Stimulated activated CD8-positive, alpha-beta memory T cell treated with anti-CD3 and anti-CD28 coated beads, Interleukin-7, amount 100 ng/mL, for 48 hours (primary cell): ENCODE measurements at regions not wholly inside any gene's neighbourhood (a gene's known extent, or its start where the extent isn't known, plus 50 kb on each side); places are given as distances from the start of the nearest gene placed in this dataset.
"Not testable (repeated sequence)": the region's sequence is repeated elsewhere in the genome, so short reads cannot be mapped to it uniquely, and the experiment has no call there.

Source experiments
- DNase-seq, 2 donors: peaks; one replicate each; pipeline ENCODE4 v3.0.0-alpha.2; 2020; ENCODE audit warnings: low read depth in 1 of 2; ENCODE audit errors: extremely low read depth in 1 of 2

DNA sequence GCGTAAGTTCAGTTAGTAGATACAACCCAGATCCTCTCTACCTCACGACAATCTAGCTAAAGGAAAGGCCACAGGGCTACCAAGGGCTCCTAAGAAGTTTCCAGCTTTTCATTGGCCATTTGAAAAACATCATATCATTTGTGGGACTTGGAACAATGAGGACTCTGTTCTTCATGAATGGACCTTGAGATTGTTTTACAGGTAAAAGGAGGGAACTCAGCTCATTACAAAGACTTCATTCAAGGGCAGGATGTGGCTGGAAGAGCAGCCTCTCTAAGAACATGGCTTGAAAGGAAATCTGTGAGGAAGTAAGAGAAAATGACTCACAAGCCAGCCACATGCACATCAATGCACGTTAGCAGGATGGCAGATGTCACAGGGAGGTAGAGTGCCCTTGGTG, 105.9 kb upstream of the SLC7A11 start:
- DNase-seq = no peak

- DNase-seq = no peak
Measured at GRCh38 chr4:138347561-138347960, 105.4 kb upstream of the SLC7A11 start.

GRCh38 chr4:138344851-138345250, 102.7 kb upstream of the SLC7A11 start:
- DNase-seq = no peak

GRCh38 chr4:138344054-138344453, 101.9 kb upstream of the SLC7A11 start:
- no peak for DNase-seq

- DNase-seq = no peak
Measured at GRCh38 chr4:138341739-138342415, 99.7 kb upstream of the SLC7A11 start.

DNA sequence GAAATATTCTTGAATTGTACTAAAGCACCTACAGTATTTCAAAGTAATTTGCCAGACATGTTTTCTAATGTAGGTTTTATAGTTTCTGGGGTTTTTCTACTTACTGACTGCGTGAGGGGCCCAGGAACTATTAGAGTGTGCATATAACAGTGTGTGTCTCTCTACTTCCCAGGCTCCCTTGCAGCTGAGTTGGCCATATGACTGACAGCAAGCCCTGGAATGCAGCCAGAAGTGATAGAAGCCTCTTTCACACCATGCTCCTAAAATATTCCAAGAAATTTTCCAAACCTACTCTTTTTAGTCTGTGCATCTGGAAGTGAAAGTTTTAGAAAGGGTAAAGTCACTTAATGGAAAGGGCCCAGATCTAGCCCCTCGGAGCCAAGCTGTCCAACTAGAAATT, 96.7 kb upstream of the SLC7A11 start:
- no peak for DNase-seq

GRCh38 chr4:138338222-138338621, 96.1 kb upstream of the SLC7A11 start:
- not testable (repeated sequence) for DNase-seq

DNA sequence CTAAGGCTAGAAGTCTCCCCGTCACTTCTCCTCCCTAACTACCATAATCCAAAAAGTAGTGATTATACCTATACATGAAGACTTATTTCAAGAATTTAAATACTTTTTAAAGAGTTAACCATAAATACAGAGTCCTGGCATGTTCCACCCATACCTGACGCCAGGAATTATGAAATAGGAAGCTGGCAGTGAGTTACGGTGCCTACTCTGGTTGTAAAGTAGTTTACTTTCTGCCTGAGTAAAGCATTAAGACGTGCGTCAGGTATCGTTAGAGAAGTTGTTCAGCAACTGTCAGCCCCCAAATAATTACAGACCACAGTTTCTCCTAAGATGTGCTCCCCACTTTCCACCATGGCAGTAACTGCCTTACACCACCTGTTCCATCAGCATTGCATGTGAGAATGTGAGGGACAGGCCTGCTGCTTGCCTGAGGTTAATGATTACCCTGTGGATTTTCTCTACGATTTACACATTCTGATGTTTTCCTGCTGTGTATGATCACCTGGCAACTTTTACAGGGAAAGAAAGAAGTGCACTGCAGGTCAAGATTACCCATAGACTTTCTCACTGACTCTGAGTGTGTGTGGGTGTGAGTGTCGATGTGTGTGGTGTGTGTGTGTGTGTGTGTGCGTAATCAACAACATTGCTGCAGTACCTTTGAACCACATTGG, 92.3 kb upstream of the SLC7A11 start:
- no peak for DNase-seq

DNA sequence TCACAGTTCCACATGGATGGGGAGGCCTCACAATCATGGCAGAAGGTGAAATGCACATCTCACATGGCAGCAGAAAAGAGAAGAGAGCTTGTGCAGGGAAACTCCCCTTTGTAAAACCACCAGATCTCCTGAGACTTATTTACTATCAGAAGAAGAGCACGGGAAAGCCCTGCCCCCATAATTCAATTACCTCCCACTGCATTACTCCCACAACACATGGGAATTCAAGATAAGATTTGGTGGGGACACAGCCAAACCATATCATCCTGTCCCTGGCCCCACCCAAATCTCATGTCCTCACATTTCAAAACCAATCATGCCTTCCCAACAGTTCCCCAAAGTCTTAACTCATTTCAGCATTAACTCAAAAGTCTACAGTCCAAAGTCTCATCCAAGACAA, 90.3 kb upstream of the SLC7A11 start:
- DNase-seq = not testable (repeated sequence)

GRCh38 chr4:138330531-138330930, 88.4 kb upstream of the SLC7A11 start:
- DNase-seq = no peak

GRCh38 chr4:138329506-138330070, 87.4 kb upstream of the SLC7A11 start:
- no peak for DNase-seq

- no peak for DNase-seq
Measured at GRCh38 chr4:138327338-138327737, 85.2 kb upstream of the SLC7A11 start.

GRCh38 chr4:138320831-138321230, 78.7 kb upstream of the SLC7A11 start:
- no peak for DNase-seq

DNA sequence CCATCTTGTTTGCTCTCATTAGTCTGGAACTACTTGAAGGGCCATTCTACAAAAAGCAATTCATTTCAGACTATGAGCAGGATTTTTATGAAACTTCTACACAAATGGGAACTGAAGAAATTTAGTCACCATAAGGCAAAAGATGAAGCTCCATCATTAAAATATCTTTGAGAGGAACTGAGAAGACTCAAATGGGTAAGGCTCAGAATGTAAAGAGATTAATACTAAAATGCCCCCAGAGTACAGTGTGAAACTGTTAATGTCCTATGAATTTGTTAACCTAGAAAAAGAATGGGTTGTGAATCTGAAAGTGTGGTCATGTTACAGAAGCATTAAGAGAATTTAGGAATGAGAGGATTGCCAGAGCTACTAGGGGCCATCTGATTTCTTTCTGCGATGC, 77.9 kb upstream of the SLC7A11 start:
- DNase-seq = no peak

DNA sequence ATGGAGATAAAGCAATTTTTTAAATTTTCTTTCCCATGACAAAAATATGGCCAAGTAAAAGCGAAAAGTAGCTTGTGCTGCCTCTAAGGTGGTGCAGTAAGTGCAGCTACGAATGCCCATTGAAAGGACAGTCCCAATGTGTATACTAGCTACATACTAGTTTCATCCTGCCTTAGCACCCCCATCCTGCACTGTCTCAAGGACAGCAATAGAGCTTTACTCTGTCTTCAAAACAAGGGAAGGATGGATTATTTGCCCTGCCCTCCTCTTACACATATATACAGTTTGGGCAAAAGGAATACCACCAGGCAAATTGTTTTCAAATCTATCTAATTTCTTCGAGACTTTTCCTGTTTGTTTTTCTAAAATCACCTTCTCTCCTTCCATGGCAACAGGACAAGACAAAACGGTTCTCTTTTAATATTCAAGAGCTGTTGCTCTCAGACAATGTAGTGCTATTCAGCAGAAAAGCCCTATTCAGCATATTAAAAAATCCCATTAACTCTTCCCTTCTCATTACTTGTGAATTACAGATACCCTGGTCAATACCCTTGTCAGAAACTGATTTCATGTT, 75.1 kb upstream of the SLC7A11 start:
- DNase-seq = no peak

DNA sequence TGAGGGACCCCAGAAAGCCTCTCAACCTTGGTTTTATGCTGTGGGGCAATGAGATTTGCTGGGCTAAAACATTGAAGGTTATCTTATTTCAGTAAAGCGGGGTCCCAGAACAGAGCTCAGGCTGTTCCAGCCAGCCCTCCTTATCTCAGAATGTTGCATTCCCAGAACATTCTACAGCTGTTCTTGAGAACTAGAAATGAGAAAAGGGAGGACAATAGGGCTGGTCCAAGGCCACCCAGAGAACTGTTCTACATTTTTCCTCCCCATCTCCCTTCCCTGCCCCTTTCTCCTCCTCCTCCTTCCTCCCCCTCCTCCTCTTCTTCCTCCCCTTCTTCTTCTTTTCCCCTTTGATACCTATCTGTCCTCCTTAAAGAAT, 70.4 kb upstream of the SLC7A11 start:
- no peak for DNase-seq

GRCh38 chr4:138311771-138312535, 69.8 kb upstream of the SLC7A11 start:
- no peak for DNase-seq

- DNase-seq = no peak
Measured at GRCh38 chr4:138310991-138311390, 68.8 kb upstream of the SLC7A11 start.

DNA sequence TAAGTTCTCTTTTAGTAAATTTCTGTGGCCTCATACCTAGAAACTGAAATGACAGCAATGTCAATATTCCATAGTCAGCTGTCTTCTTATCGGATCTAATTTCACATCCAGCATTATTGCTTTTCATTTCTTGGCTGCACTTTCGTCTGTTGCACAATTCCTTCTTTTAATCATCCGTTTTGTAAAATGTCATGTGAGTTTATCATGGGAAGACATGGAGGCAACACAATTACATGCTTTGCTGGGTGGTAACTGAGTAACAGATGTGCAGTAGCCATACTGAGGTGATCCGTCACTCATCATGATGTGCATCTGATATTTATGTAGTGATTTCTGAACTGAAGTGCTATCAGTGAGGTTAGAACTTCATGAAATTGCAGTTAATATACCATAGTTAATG, 68.3 kb upstream of the SLC7A11 start:
- DNase-seq = no peak

- no peak for DNase-seq
Measured at GRCh38 chr4:138308356-138308755, 66.2 kb upstream of the SLC7A11 start.

DNA sequence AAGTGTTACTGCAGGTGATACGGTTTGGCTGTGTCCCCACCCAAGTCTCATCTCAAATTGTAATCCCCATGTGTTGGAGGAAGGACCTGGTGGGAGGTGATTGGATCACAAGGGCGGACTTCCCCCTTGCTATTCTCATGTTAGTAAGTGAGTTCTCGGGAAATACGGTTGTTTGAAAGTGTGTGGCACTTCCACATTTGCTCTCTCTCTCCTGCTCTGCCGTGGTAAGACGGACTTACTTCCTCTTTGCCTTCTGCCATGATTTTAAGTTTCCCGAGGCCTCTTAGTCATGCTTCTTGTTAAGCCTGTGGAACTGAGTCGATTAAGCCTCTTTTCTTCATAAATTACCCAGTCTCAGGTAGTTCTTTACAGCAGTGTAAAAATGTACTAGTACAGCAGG, 65.2 kb upstream of the SLC7A11 start:
- no peak for DNase-seq
